Breast epithelium (tissue), 4 donors: ENCODE measurements at regions not wholly inside any gene's neighbourhood (a gene's known extent, or its start where the extent isn't known, plus 50 kb on each side); places are given as distances from the start of the nearest gene placed in this dataset.

Experiments
- DNase-seq, 2 donors: peaks; one replicate each; pipeline ENCODE4 v3.0.0-alpha.2; 2019; ENCODE audit warnings: low spot score in 2 of 2
- H3K27ac ChIP-seq, 2 donors: fragments of 200-600 bp; sonication (generic) in 1 of 2; one replicate each; pipeline ENCODE4 v1.5.1; 2016 to 2019; ENCODE audit warnings: mild to moderate bottlenecking in 1 of 2
- H3K27me3 ChIP-seq, 2 donors: fragments of 200-600 bp; sonication (generic) in 1 of 2; one replicate each; pipeline versions ENCODE4 v1.5.1 to v1.6.0; 2017 to 2019; ENCODE audit warnings: control low read depth in 1 of 2, mild to moderate bottlenecking in 1 of 2
- H3K36me3 ChIP-seq: fragments of 200-600 bp; one replicate; pipeline ENCODE4 v1.5.1; 2019
- H3K4me1 ChIP-seq, 2 donors: fragments of 200-600 bp; sonication (generic); one replicate each; pipeline ENCODE4 v1.5.1; 2016 to 2019; ENCODE audit warnings: control low read depth in 1 of 2
- H3K4me3 ChIP-seq, 3 donors: fragments of 200-600 bp; sonication (generic); 1 replicate in 2 of 3; 2 replicates in 1 of 3; pipeline ENCODE4 v1.5.1; 2016 to 2019; ENCODE audit warnings: mild to moderate bottlenecking in 3 of 3, moderate library complexity in 2 of 3
- H3K9me3 ChIP-seq, 2 donors: fragments of 200-600 bp; sonication (generic) in 1 of 2; one replicate each; pipeline ENCODE4 v1.5.1; 2016 to 2019; ENCODE audit warnings: control low read depth in 1 of 2
- CTCF ChIP-seq, 3 donors: fragments of 450-650 bp; IDR thresholded peaks; one replicate each; pipeline ENCODE4 v1.5.1; 2016 to 2017; ENCODE audit warnings: antibody characterized with exemption in 3 of 3, mild to moderate bottlenecking in 3 of 3, moderate library complexity in 3 of 3
- POLR2A ChIP-seq: fragments of 450-650 bp; IDR thresholded peaks from one replicate; pipeline ENCODE4 v1.6.1; 2016; ENCODE audit warnings: antibody characterized with exemption, mild to moderate bottlenecking, moderate library complexity
- POLR2AphosphoS5 ChIP-seq, 3 donors: sonication (generic); formaldehyde crosslinking; IDR thresholded peaks; one replicate each; pipeline ENCODE4 v1.6.1; 2017; ENCODE audit warnings: antibody characterized with exemption in 3 of 3
- intact Hi-C: fragments of 100-400 bp; cut with DNase I; formaldehyde crosslinking; loops from one replicate; pipeline ENCODE4 v1.15.1; 2023; ENCODE audit warnings: low total_unique reads

GRCh38 chr2:200026332-200027230 is 71.2 kb downstream of the MAIP1 start:
- Histone ChIP-seq H3K27ac (peak overlapping the region; percentile 30 to 62), H3K9me3 (no peaks in the 10 kb centered on the region), H3K4me3 (no peak overlapping the region), H3K27me3 (no peaks in the 10 kb centered on the region), H3K4me1 (no peaks in the 10 kb centered on the region), H3K36me3 (no peaks in the 10 kb centered on the region)
- TF ChIP-seq POLR2A, result no peak
- no peak for TF ChIP-seq POLR2AphosphoS5 (IDR thresholded peaks at IDR 0.05)
- TF ChIP-seq CTCF (IDR thresholded peaks at IDR 0.05), result no peak
- intact Hi-C loops, result loop anchor here (10.0 kb wide), 1 partner anchor 622 kb away; no protein-coding TSS in a partner anchor
- DNase-seq, result no peak

- no peak for DNase-seq
- TF ChIP-seq POLR2A (no peak), POLR2AphosphoS5 (IDR thresholded peaks at IDR 0.05) (no peak), CTCF (IDR thresholded peaks at IDR 0.05) (no peak)
- Histone ChIP-seq H3K27me3 (no peaks in the 10 kb centered on the region), H3K27ac (no peak overlapping the region), H3K36me3 (no peaks in the 10 kb centered on the region), H3K4me3 (no peak overlapping the region), H3K4me1 (no peaks in the 10 kb centered on the region), H3K9me3 (no peaks in the 10 kb centered on the region)
- intact Hi-C loops, result loop anchor here (10.0 kb wide), 1 partner anchor 624 kb away; no protein-coding TSS in a partner anchor
Measured at GRCh38 chr2:200028998-200029397, 73.6 kb downstream of the MAIP1 start.

- no peaks in the 10 kb centered on the region for H3K9me3 ChIP-seq
- intact Hi-C loops, result no loop called here
- H3K27ac ChIP-seq, result no peak overlapping the region
- H3K27me3 ChIP-seq, result no peaks in the 10 kb centered on the region
- no peaks in the 10 kb centered on the region for H3K4me1 ChIP-seq
- no peak for TF ChIP-seq POLR2A
- no peak for TF ChIP-seq POLR2AphosphoS5 (IDR thresholded peaks at IDR 0.05)
- no peak for TF ChIP-seq CTCF (IDR thresholded peaks at IDR 0.05)
- H3K4me3 ChIP-seq, result no peak overlapping the region
- H3K36me3 ChIP-seq, result no peaks in the 10 kb centered on the region
- no peak for DNase-seq
Measured at GRCh38 chr2:200032895-200033294, 77.5 kb downstream of the MAIP1 start.

- intact Hi-C loops, result no loop called here
- no peak for TF ChIP-seq POLR2A
- no peak for TF ChIP-seq POLR2AphosphoS5 (IDR thresholded peaks at IDR 0.05)
- TF ChIP-seq CTCF (IDR thresholded peaks at IDR 0.05), result no peak
- no peak for DNase-seq
- H3K4me3 ChIP-seq, result no peak overlapping the region
- H3K27ac ChIP-seq, result no peak overlapping the region
- H3K36me3 ChIP-seq, result no peaks in the 10 kb centered on the region
- no peaks in the 10 kb centered on the region for H3K27me3 ChIP-seq
- no peaks in the 10 kb centered on the region for H3K4me1 ChIP-seq
- H3K9me3 ChIP-seq, result no peaks in the 10 kb centered on the region
Measured at GRCh38 chr2:200033929-200034328, 78.5 kb downstream of the MAIP1 start.

- no peak overlapping the region for H3K27ac ChIP-seq
- no peaks in the 10 kb centered on the region for H3K36me3 ChIP-seq
- H3K4me1 ChIP-seq, result no peaks in the 10 kb centered on the region
- H3K9me3 ChIP-seq, result no peaks in the 10 kb centered on the region
- no peak for TF ChIP-seq POLR2AphosphoS5 (IDR thresholded peaks at IDR 0.05)
- no peak for TF ChIP-seq POLR2A
- TF ChIP-seq CTCF (IDR thresholded peaks at IDR 0.05), result no peak
- no peak for DNase-seq
- no peaks in the 10 kb centered on the region for H3K27me3 ChIP-seq
- H3K4me3 ChIP-seq, result no peak overlapping the region
- intact Hi-C loops, result no loop called here
Measured at GRCh38 chr2:200034816-200035215, 79.4 kb downstream of the MAIP1 start.
